Astrocyte of the spinal cord (primary cell): ENCODE measurements at regions not wholly inside any gene's neighbourhood (a gene's known extent, or its start where the extent isn't known, plus 50 kb on each side); places are given as distances from the start of the nearest gene placed in this dataset.

Experiments used
- DNase-seq: peaks from one replicate; pipeline ENCODE4 v3.0.0; 2011; ENCODE audit warnings: low read depth, low spot score
- H3K4me3 ChIP-seq: 2 replicates; pipeline ENCODE4 v1.5.1; 2011; ENCODE audit warnings: low read depth, mild to moderate bottlenecking, low read length, moderate library complexity
- in situ Hi-C: cut with HindIII; loops from 2 replicates; pipeline ENCODE4 v1.10.0; 2017; ENCODE audit warnings: low sequenced_read_pairs
- TF ChIP-seq, protein P1 (sequence below): IDR thresholded peaks from 2 replicates; pipeline ENCODE4 v1.5.1; 2012; ENCODE audit warnings: low read depth, mild to moderate bottlenecking, low read length, inconsistent platforms

- DNase-seq, result no peak
- TF ChIP-seq, protein P1, sequence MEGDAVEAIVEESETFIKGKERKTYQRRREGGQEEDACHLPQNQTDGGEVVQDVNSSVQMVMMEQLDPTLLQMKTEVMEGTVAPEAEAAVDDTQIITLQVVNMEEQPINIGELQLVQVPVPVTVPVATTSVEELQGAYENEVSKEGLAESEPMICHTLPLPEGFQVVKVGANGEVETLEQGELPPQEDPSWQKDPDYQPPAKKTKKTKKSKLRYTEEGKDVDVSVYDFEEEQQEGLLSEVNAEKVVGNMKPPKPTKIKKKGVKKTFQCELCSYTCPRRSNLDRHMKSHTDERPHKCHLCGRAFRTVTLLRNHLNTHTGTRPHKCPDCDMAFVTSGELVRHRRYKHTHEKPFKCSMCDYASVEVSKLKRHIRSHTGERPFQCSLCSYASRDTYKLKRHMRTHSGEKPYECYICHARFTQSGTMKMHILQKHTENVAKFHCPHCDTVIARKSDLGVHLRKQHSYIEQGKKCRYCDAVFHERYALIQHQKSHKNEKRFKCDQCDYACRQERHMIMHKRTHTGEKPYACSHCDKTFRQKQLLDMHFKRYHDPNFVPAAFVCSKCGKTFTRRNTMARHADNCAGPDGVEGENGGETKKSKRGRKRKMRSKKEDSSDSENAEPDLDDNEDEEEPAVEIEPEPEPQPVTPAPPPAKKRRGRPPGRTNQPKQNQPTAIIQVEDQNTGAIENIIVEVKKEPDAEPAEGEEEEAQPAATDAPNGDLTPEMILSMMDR, result no peak
- H3K4me3 ChIP-seq, result no peak overlapping the region
- in situ Hi-C loops, result no loop called here
Observed at GRCh38 chr4:12244973-12245372, 816.3 kb upstream of the HS3ST1 start.

DNA sequence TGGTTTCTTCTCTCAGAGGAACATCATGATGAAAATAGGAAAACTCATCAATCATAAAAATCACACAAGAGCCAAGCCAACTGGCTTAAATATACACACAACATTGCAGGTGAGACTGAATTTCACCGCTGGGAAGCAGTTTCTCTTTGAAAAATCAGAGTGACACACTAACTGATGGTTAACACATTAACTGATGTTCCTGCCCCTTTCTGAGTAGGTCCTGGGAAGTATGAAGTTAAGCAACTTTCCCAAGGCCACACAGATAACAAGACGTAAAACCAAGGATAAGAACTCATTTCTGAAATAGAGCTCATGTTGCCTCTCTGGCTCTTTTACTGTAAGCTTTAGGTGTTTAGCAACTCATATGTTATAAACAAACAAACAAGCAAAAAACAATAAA lies 813.7 kb upstream of the HS3ST1 start:
- no peak for DNase-seq
- in situ Hi-C loops, result no loop called here
- TF ChIP-seq, protein P1, result no peak
- H3K4me3 ChIP-seq, result no peak overlapping the region

DNA sequence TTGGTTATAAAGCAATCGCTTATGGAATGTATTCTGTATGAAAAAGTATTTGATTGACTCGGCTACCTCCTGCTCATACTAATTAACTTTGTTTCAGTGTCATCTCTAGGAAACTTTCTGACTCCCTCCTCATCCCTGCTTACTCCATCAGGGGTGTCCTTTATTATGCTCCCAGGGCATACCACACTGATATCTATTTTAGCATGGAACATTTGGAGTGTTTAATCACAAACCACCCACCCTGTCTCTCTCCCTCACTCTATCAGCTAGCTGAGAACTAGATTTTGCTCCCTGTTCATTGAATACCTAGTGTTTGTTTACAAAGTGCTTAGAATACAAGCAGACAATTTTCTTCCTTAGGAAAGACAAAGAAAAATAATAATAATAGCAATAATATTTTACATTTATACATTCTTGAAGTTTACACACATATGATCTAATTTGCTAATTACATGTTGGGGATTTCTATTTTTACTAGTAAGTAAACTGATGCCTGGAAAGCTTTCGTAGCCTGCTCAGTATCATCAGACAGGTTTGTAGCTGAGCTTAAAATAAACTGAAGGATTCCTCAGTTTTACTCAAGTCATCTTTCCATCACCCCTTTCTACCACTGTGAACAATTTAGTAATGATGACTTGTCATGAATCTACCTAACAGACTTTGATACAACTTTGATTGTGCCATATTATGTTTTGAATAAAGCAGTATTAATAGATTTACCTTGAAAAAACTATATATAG lies 811.4 kb upstream of the HS3ST1 start:
- DNase-seq, result no peak
- TF ChIP-seq, protein P1, result no peak
- in situ Hi-C loops, result no loop called here

GRCh38 chr4:12231098-12231497 lies 802.4 kb upstream of the HS3ST1 start:
- no peak overlapping the region for H3K4me3 ChIP-seq
- in situ Hi-C loops, result no loop called here
- no peak for DNase-seq
- TF ChIP-seq, protein P1, result no peak

More for the DNA sequence above, 811.4 kb upstream of the HS3ST1 start:
- H3K4me3 ChIP-seq, result no peak overlapping the region

DNA sequence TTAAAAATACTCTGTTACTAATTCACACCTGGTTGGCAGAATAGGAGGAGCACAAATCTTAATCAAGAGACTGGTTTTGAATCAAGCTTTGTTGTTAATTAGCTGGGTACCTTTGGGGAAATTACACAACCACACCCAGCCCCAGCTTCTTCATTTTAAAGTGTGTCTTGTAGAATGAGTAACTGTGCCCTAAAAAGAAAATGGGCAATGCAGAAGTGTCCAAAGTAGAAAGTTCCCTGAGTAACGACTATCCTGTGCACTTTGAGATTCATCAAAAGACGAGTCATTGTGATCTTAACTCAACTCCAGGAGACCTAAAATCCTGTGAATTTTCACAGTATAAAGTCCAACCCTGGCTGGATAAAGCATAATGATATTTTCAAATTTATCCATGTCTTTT lies 792.3 kb upstream of the HS3ST1 start:
- in situ Hi-C loops, result no loop called here
- TF ChIP-seq, protein P1, result no peak
- DNase-seq, result no peak
- no peak overlapping the region for H3K4me3 ChIP-seq

DNA sequence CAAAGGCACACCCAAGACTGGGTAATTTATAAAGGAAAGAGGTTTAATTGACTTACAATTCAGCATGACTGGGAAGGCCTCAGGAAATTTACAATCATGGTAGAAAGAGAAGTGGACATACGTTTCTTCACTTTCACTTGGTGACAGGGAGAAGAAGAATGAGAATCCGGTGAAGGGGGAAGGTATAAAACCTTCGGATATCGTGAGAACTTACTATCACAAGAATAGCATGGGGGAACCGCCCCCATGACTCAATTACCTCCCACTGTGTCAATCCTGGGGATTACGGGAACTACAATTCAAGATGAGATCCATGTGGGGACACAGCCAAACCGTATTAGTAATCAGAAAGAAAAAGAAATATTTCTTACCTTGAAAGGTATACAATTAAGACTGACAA lies 782.9 kb upstream of the HS3ST1 start:
- in situ Hi-C loops, result no loop called here
- TF ChIP-seq, protein P1, result no peak
- no peak overlapping the region for H3K4me3 ChIP-seq
- DNase-seq, result no peak
